ENCODE measurements at regions not wholly inside any gene's neighbourhood (a gene's known extent, or its start where the extent isn't known, plus 50 kb on each side); places are given as distances from the start of the nearest gene placed in this dataset.

- TF ChIP-seq POLR2A (IDR thresholded peaks at IDR 0.05; ENCODE audit: low read length) = no peak
- TF ChIP-seq GATA1 (IDR thresholded peaks at IDR 0.05; ENCODE audit: low read depth, low read length) = no peak
Measured at GRCh38 chr2:59047373-59047995, 806.4 kb upstream of the FANCL start.
